Activated T-helper 1 cell treated with Interleukin-2 at 50 U/mL for 16 hours (primary cell): ENCODE measurements at regions not wholly inside any gene's neighbourhood (a gene's known extent, or its start where the extent isn't known, plus 50 kb on each side); places are given as distances from the start of the nearest gene placed in this dataset.
"Not testable (repeated sequence)": the region's sequence is repeated elsewhere in the genome, so short reads cannot be mapped to it uniquely, and the experiment has no call there.

Experiments
- DNase-seq: peaks from one replicate; pipeline ENCODE4 v3.0.0-alpha.2; 2020; ENCODE audit warnings: low read depth

DNA sequence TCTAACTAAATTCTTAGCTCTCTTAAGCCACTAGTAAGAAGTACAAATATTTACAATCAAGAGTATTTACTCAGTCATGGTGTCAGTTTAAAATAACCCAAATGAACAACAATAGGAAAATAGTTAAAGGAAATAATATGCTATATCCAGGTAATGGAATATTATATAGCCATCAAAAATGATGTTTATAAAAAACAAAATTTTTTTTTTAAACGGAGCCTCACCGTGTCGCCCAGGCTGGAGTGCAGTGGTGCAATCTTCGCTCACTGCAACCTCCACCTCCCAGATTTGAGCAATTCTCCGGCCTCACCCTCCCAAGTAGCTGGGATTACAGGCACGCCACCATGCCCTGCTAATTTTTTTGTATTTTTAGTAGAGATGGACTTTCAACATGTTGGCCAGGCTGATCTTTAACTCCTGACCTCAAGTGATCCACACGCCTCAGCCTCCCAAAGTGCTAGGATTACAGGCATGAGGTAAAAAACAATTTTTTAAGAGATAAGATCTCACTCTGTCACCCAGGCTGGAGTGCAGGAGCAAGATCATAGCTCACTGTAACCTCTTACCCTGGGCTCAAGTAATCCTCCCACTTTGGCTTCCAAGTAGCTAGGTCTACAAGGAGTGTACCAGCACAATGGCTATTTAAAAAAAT is 132.5 kb downstream of the NOC3L start:
- no peak for DNase-seq

GRCh38 chr10:94232711-94233383 is 129.9 kb downstream of the NOC3L start:
- DNase-seq: no peak

DNA sequence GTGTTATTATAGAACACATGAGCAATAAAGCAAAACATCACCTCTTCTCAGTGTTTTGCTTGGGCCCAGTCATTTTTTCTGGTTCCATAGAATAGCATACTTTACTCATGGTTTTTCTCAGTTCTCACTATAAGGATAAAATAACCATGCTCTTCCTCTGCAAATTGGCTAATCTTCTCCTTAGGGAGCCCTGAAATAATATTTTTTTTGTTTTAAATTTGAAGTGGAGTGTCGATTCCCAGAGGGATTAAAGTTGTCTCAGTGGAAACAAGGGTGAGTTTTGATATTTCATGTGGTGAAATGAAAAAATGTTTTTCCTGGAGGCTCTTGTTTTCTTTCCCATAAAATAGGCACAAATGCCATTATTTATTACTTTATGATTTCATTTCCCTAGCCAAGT is 127.3 kb downstream of the NOC3L start:
- DNase-seq: no peak

- no peak for DNase-seq
Measured at GRCh38 chr10:94238006-94238617, 124.6 kb downstream of the NOC3L start.

- no peak for DNase-seq
Measured at GRCh38 chr10:94239696-94240095, 123.0 kb downstream of the NOC3L start.

- DNase-seq: no peak
Measured at GRCh38 chr10:94240491-94240890, 122.2 kb downstream of the NOC3L start.

GRCh38 chr10:94240901-94241300 is 121.8 kb downstream of the NOC3L start:
- DNase-seq: no peak

DNA sequence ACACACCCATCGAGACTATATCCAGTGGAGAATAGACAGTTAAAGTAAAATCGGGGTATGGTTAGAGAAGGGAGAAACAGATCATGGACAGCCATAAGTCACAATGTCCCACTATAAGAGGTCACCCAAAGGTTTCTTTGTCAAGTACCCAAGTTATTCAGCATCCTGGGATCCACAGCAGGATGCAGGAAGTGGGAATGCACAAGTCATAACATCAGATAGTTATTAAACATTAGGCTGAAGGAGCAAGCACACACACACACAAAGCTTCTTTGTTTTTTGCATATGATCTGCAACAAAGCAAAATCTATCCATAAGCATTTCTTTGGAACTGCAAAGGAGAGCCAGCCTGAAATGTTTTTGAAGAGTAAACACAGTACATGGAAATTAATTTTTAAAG is 111.6 kb downstream of the NOC3L start:
- no peak for DNase-seq

GRCh38 chr10:94251568-94251967 is 111.2 kb downstream of the NOC3L start:
- DNase-seq: no peak

DNA sequence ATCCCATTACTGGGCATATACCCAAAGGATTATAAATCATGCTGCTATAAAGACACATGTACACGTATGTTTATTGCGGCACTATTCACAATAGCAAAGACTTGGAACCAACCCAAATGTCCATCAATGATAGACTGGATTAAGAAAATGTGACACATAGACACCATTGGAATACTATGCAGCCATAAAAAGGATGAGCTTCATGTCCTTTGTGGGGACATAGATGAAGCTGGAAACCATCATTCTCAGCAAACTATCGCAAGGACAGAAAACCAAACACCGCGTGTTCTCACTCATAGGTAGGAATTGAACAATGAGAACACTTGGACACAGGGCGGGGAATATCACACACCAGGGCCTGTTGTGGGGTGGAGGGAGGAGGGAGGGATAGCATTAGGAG is 105.3 kb downstream of the NOC3L start:
- DNase-seq: not testable (repeated sequence)

- no peak for DNase-seq
Measured at GRCh38 chr10:94260455-94260854, 102.3 kb downstream of the NOC3L start.

- no peak for DNase-seq
Measured at GRCh38 chr10:94264085-94264484, 98.7 kb downstream of the NOC3L start.

DNA sequence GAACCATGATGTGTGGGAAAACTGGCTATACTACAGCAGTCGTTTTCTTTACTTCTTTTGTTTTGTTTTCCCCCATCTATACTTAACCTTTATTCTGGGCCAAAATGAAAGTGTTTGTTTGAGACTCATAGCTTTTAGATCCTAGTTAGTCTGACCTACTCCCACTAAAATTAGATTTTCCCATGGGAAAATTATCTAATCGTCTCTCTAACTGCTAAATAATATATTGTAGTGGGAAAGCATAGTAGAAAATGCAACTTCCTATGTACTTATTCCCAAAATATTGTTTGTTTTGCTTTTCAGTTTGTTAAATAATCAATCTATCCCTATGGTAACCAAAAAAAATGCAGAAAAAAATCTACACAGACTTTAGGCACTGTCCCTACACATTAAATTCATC is 96.6 kb downstream of the NOC3L start:
- DNase-seq: no peak

DNA sequence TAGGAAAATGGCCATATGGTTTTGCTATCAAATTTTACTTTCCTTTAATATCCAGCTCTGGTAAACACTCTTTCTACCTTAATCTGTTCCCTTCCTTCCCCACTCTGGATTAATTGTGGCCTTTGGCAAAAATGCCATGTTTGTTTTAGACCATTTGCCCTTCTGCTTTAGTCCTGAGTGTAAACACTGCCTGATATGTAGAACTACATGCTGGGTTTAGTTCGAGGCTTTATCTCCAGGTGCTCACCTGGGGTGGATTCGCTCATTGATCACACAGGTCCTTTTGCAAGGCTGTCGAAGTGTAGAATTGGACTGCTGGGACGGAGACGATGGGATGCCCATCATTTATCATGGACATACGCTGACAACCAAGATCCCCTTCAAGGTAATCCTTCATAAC is 94.1 kb downstream of the NOC3L start:
- DNase-seq: no peak

DNA sequence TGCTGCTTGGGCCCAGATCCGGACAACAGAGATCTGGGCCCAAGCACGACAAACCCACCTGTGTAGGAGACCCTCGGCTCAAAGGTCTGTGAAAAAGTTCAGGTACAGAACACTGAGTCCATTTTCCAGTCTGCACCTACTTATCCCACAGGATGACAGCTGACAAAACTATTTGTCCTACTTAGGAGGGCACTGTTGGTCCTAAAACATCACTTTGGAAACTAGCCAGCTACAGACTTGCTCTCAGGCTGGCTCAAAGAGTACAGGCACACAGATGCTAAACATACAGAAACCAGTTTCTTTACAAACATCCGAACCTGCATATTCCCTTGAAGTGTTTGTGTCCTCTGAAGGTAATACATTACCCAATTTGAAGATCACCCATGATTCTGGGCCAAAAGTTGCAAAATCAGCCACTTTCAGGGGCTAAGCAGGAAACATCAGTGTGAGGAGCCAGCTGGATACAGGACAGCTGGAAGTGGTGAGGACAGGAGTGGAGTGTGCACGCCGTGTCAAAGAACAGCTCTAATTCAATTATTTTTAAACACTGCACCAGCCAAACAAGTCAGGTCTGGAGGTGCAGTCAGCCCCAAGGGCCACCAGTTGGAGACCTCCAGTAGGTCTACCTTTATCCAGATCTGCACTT is 88.5 kb downstream of the NOC3L start:
- DNase-seq: no peak

- DNase-seq: no peak
Measured at GRCh38 chr10:94276140-94276539, 86.6 kb downstream of the NOC3L start.

DNA sequence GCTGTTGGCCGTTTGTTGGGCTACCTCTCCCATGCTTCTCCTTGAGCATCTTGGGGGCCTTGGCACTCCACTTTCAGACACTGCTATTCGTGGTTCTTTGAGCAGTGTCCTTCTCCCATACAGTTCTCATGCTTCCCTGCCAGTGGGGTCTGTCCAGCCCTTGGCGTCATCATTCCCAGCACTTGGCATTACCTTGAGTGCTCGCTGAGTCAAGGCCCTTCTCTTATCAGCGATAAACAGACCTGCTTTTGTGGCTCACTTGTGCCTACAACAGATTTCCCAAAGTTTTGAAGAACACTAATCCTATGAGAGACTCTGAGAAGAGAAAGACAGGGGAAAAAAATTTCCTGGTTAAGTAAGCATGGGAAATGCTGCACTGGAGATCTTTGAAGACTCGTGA is 85.3 kb downstream of the NOC3L start:
- DNase-seq: no peak

GRCh38 chr10:94279835-94280709 is 82.7 kb downstream of the NOC3L start:
- peak; percentile 25 for DNase-seq

DNA sequence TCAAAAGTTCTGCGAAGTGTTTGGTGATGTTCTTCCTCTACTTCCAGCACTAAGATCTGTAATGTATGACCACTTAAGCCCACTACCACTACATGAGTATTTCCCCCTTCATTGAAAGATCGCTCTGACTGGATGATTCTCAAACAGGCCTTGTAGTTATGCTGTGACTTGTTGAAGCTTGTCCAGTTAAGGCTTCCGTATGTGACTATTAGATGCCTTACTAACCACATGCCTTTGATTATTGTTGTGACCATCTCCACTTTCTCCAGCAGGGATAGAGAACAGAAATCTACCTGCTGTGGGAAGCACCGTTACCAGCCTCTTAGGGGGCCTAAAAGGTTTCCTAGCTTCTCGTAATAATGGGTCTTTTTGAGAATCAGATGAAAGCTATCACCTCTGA is 81.1 kb downstream of the NOC3L start:
- no peak for DNase-seq

DNA sequence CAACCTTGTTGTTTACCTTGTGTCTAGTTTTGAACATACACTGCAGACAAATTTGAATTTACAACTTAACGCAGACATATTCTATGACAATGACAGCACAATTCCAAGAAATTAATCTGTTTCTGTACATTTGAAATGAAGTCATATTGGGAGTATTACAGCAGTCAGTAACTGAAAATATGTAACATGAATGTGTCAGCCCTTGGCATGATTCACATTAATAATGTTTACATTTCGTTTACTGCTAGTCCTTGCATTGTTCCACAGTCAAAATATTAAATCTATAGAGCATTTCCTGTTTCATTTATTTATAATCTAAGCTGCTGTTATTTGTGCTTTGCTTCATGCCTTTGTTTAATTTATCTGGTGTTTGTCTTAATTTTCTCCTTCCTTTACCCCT is 80.4 kb downstream of the NOC3L start:
- no peak for DNase-seq
